Neural cell (in vitro differentiated cells): ENCODE measurements at regions not wholly inside any gene's neighbourhood (a gene's known extent, or its start where the extent isn't known, plus 50 kb on each side); places are given as distances from the start of the nearest gene placed in this dataset.

Source experiments
- H2AFZ ChIP-seq: fragments of 200-600, 300-800 bp; sonication (generic), shearing (Covaris generic); 2 replicates; pipeline ENCODE4 v1.6.0; 2014; ENCODE audit warnings: low read depth, mild to moderate bottlenecking, antibody characterized with exemption, low read length, moderate library complexity
- H3F3A ChIP-seq: fragments of 200-600 bp; shearing (Covaris generic); 2 replicates; pipeline ENCODE4 v1.6.1; 2016; ENCODE audit warnings: mild to moderate bottlenecking, moderate library complexity, mixed read lengths, antibody characterized with exemption, low read length; ENCODE audit not compliant: insufficient read depth, poor library complexity, severe bottlenecking
- H3K27ac ChIP-seq: fragments of 200-600, 300-800 bp; sonication (generic), shearing (Covaris generic); 2 replicates; pipeline ENCODE4 v1.5.1; 2014; ENCODE audit warnings: mild to moderate bottlenecking, low read length, moderate library complexity
- H3K27me3 ChIP-seq: fragments of 300-800, 200-600 bp; sonication (generic), shearing (Covaris generic); 2 replicates; pipeline ENCODE4 v1.6.0; 2014; ENCODE audit warnings: mild to moderate bottlenecking, low read depth, low read length, moderate library complexity; ENCODE audit not compliant: insufficient read depth
- H3K36me3 ChIP-seq: fragments of 300-800, 200-600 bp; sonication (generic), shearing (Covaris generic); 2 replicates; pipeline ENCODE4 v1.5.1; 2014; ENCODE audit warnings: mild to moderate bottlenecking, antibody characterized with exemption, low read length, moderate library complexity; ENCODE audit not compliant: insufficient read depth
- H3K4me2 ChIP-seq: fragments of 300-800, 200-600 bp; sonication (generic), shearing (Covaris generic); 2 replicates; pipeline ENCODE4 v1.6.0; 2014; ENCODE audit warnings: mild to moderate bottlenecking, low read length
- H3K4me3 ChIP-seq: fragments of 300-800, 200-600 bp; sonication (generic), shearing (Covaris generic); 2 replicates; pipeline ENCODE4 v1.5.1; 2014; ENCODE audit warnings: mild to moderate bottlenecking, low read length, moderate library complexity
- H3K79me2 ChIP-seq: fragments of 200-600 bp; shearing (Covaris generic); replicated peaks from 2 replicates; pipeline ENCODE4 v1.6.0; 2014; ENCODE audit warnings: mild to moderate bottlenecking, low read length, moderate library complexity; ENCODE audit not compliant: insufficient read depth
- H3K9ac ChIP-seq: fragments of 300-800, 200-600 bp; sonication (generic), shearing (Covaris generic); 2 replicates; pipeline ENCODE4 v1.6.1; 2016; ENCODE audit warnings: mild to moderate bottlenecking, low read length, mixed read lengths
- H3K9me2 ChIP-seq: fragments of 200-600 bp; shearing (Covaris generic); 2 replicates; pipeline ENCODE4 v1.6.1; 2016; ENCODE audit warnings: mild to moderate bottlenecking, low read length, mixed read lengths; ENCODE audit not compliant: insufficient read depth
- H3K9me3 ChIP-seq: fragments of 200-600, 300-800 bp; sonication (generic), shearing (Covaris generic); 2 replicates; pipeline ENCODE4 v1.6.1; 2016; ENCODE audit warnings: mild to moderate bottlenecking, mixed run types, low read length, moderate library complexity, mixed read lengths
- H4K20me1 ChIP-seq: fragments of 200-600 bp; shearing (Covaris generic); 2 replicates; pipeline ENCODE4 v1.6.1; 2016; ENCODE audit warnings: mild to moderate bottlenecking, mixed run types; ENCODE audit not compliant: insufficient read depth
- CTCF ChIP-seq: fragments of 450-650 bp; IDR thresholded peaks from 2 replicates; pipeline ENCODE4 v1.5.1; 2014; ENCODE audit warnings: antibody characterized with exemption, mild to moderate bottlenecking, moderate library complexity; ENCODE audit not compliant: poor library complexity, severe bottlenecking
- EP300 ChIP-seq: fragments of 450-650 bp; conservative IDR thresholded peaks from 2 replicates; pipeline ENCODE4 v1.6.1; 2014; ENCODE audit warnings: antibody characterized with exemption, mild to moderate bottlenecking, moderate library complexity; ENCODE audit not compliant: poor library complexity, severe bottlenecking
- EZH2 ChIP-seq: fragments of 200-600, 300-800 bp; shearing (Covaris generic), sonication (generic); IDR thresholded peaks from 2 replicates; pipeline ENCODE4 v1.6.1; 2014; ENCODE audit warnings: antibody characterized with exemption, low read length, borderline replicate concordance, mild to moderate bottlenecking; ENCODE audit not compliant: insufficient read depth, poor library complexity, severe bottlenecking
- MXI1 ChIP-seq: fragments of 450-650 bp; conservative IDR thresholded peaks from 2 replicates; pipeline ENCODE4 v1.6.1; 2014; ENCODE audit warnings: antibody characterized with exemption, mild to moderate bottlenecking; ENCODE audit not compliant: poor library complexity, severe bottlenecking
- POLR2AphosphoS5 ChIP-seq: IDR thresholded peaks from 2 replicates; pipeline ENCODE4 v1.6.1; 2012
- RAD21 ChIP-seq: fragments of 450-650 bp; conservative IDR thresholded peaks from 2 replicates; pipeline ENCODE4 v1.6.1; 2014; ENCODE audit warnings: antibody characterized with exemption, mild to moderate bottlenecking, moderate library complexity
- REST ChIP-seq: IDR thresholded peaks from 2 replicates; pipeline ENCODE4 v1.6.1; 2012; ENCODE audit warnings: borderline replicate concordance
- SMC3 ChIP-seq: fragments of 450-650 bp; conservative IDR thresholded peaks from 2 replicates; pipeline ENCODE4 v1.6.1; 2014; ENCODE audit warnings: antibody characterized with exemption, mild to moderate bottlenecking, moderate library complexity; ENCODE audit not compliant: poor library complexity
- TAF1 ChIP-seq: IDR thresholded peaks from 2 replicates; pipeline ENCODE4 v1.6.1; 2012; ENCODE audit warnings: low read depth

- Histone ChIP-seq H3K4me3 (no peak overlapping the region), H3K79me2 (no peaks in the 10 kb centered on the region), H3K9ac (no peak overlapping the region), H3K4me2 (no peak overlapping the region), H3K27ac (no peak overlapping the region), H2AFZ (no peak overlapping the region), H3K36me3 (no peaks in the 10 kb centered on the region), H4K20me1 (no peaks in the 10 kb centered on the region), H3K9me3 (no peaks in the 10 kb centered on the region), H3F3A (no peaks in the 10 kb centered on the region), H3K27me3 (no peaks in the 10 kb centered on the region), H3K9me2 (no peaks in the 10 kb centered on the region)
- TF ChIP-seq POLR2AphosphoS5 (no peak), SMC3 (no peak), TAF1 (no peak), EZH2 (no peak), REST (no peak), EP300 (no peak), CTCF (no peak), RAD21 (no peak), MXI1 (no peak)
Measured at GRCh38 chr16:17940584-17941364, 395.8 kb downstream of the NPIPA8 start.

- Histone ChIP-seq H2AFZ (no peak overlapping the region), H3K9me2 (no peaks in the 10 kb centered on the region), H3K36me3 (no peaks in the 10 kb centered on the region), H3K4me2 (no peak overlapping the region), H3F3A (no peaks in the 10 kb centered on the region), H3K9me3 (no peaks in the 10 kb centered on the region), H3K4me3 (no peak overlapping the region), H3K79me2 (no peaks in the 10 kb centered on the region), H4K20me1 (no peaks in the 10 kb centered on the region), H3K9ac (no peak overlapping the region), H3K27ac (no peak overlapping the region), H3K27me3 (no peaks in the 10 kb centered on the region)
- TF ChIP-seq TAF1 (no peak), RAD21 (no peak), MXI1 (no peak), SMC3 (no peak)
Measured at GRCh38 chr16:17939723-17940122, 396.8 kb downstream of the NPIPA8 start.
